Ureter (tissue), 1 donor: ENCODE measurements at regions not wholly inside any gene's neighbourhood (a gene's known extent, or its start where the extent isn't known, plus 50 kb on each side); places are given as distances from the start of the nearest gene placed in this dataset.
"Not testable (repeated sequence)": the region's sequence is repeated elsewhere in the genome, so short reads cannot be mapped to it uniquely, and the experiment has no call there.

Experiments
- DNase-seq: peaks from one replicate; pipeline ENCODE4 v3.0.0-alpha.2; 2020; ENCODE audit warnings: low spot score
- donor health status: DM: yes; HTN: yes; CAD: no.

- DNase-seq = no peak
Measured at GRCh38 chr13:23067129-23067528, 113.7 kb upstream of the SGCG start.

GRCh38 chr13:23069566-23069965, 111.2 kb upstream of the SGCG start:
- no peak for DNase-seq

GRCh38 chr13:23074075-23074828, 106.5 kb upstream of the SGCG start:
- DNase-seq = no peak

DNA sequence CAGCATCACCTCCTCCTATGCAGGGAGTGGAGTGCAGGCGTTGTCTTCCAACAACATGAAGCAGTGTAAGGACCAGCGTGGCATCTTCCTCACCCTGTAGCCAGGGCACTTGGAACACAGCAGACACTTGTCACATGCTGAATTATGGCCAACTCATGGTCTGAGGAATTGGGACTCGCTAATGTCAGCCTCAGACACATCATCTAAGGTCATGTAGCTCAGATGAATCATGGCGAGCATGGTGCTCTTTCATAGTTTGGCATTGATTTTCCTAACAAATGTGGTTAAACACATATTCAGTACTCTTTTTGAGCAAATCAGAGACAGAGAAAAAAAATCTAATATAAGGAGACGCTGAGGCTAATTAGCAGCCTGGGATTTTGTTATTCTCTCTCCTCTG, 99.6 kb upstream of the SGCG start:
- no peak for DNase-seq

DNA sequence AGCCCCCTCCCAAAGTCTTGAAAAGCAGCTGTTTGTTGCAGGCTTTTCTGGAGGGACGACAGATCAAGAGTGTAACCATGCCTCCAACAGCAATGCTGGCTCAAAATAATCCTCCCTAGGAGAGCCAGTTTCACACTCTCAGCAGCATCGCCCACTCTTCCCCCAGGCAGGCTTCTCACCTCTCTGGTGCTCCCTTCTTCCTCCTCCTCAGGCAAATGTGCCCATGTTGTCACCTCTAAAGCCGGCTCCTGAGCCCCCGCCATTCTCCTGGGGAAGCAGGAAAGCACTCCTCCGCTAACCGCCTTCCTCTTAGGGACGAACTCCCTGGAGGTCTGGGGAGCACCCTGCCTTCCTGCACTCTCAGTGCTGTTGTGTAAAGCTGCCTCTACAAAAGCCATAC, 98.9 kb upstream of the SGCG start:
- DNase-seq = no peak

GRCh38 chr13:23086968-23087623, 93.7 kb upstream of the SGCG start:
- no peak for DNase-seq

GRCh38 chr13:23087880-23088279, 92.9 kb upstream of the SGCG start:
- DNase-seq = no peak

GRCh38 chr13:23098161-23098907, 82.4 kb upstream of the SGCG start:
- no peak for DNase-seq

- no peak for DNase-seq
Measured at GRCh38 chr13:23105051-23105450, 75.7 kb upstream of the SGCG start.

DNA sequence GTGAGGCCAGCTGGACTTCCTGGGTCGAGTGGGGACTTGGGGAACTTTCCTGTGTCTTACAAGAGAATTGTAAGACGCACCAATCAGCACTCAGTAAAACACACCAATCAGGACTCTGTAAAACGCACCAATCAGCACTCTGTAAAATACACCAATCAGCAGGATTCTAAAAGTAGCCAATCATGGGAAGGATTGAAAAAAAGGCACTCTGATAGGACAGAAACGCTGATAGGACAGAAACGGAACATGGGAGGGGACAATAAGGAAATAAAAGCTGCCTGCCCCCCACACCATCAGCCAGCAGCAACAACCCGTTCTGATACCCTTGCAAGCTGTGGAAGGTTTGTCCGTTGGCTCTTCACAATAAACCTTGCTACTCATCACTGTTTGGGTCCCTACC, 73.1 kb upstream of the SGCG start:
- DNase-seq = no peak

- no peak for DNase-seq
Measured at GRCh38 chr13:23119131-23119530, 61.6 kb upstream of the SGCG start.

GRCh38 chr13:23127540-23127939, 53.2 kb upstream of the SGCG start:
- not testable (repeated sequence) for DNase-seq

DNA sequence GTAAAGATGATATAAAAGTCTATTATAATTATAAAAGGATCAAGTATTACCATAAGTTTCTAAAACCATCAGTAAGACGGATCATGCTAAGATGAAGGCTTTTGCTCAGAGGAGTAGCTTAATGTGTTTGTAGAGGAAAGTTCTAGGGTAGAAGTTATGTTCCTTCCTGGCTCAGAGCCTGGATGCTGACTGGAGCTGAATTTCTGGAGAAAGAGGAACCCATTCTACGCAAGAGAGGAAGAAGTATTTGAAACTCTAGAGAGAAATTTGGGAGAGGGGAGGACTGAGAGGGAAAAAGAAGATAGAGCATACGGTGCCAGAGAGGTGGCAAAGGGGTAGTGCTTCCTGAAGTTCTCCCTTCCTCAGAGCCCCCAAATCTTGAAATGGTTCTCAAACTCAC, 51.4 kb upstream of the SGCG start:
- no peak for DNase-seq
